Cerebellar nuclear complex (tissue), 1 donor: ENCODE measurements at regions not wholly inside any gene's neighbourhood (a gene's known extent, or its start where the extent isn't known, plus 50 kb on each side); places are given as distances from the start of the nearest gene placed in this dataset.

Experiments
- DNase-seq, 2 experiments: peaks; one replicate each; lab custom pipeline; 2025; lab: John Stamatoyannopoulos, UW

DNA sequence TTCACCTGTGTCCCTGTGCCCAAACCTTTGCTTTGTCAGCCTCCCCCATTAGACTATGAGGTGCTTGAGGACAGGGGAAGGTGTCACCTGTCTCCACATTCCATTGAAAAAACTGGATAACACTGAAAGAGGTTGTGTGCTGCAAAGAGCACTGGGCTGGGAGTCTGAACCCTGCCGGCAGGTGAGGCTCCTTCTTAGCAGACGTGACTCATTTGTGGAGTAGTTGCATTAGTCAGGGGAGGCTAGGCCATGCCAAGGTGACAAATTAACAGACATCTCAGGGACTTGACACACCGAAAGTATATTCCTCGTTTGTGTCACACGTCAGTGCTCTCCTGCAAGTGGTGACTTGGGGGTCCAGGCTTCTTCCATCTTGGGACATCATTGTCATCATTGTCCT is 95.9 kb upstream of the STX18 start:
- DNase-seq: no peak

- no peak for DNase-seq
Measured at GRCh38 chr4:4633431-4633830, 91.6 kb upstream of the STX18 start.

- DNase-seq: no peak
Measured at GRCh38 chr4:4631150-4631549, 89.3 kb upstream of the STX18 start.

DNA sequence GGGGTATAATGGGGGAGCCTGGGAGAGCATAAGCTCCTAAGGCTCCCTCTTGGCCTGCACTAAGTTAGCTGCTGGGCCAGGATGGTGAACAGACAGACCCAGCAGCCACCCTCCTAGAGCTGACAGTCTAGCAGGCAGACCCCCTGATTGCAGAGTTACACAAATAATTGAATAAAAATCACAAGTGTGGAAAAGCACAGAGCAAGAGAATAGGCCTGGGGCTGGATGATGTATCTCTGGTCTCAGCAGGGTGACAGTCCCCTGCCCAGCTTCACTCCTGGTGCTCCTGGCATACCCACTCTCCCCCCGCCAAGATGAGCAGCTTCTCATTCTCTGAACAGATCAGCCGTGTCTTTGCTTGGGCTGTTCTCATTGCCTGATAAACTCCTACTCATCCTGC is 86.1 kb upstream of the STX18 start:
- DNase-seq: no peak

- DNase-seq: no peak
Measured at GRCh38 chr4:4627111-4627510, 85.3 kb upstream of the STX18 start.

DNA sequence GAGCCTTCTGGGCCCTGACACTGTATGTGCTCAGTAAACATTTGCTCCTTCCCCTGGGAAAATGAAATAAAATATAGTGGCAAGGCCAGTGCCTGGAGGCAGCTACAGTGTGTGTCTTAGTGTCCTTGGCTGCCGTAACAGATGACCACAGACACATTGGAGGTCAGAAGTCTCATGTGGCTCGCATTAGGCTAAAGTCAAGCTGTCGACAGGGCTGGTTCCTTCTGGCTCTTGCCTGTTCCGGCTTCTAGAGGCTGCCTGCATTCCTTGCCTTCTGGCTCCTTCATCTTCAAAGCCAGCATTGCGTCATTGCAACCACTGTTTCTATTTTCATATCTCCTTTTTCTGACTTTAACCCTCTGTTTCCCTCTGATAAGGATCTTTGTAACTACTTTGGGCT is 83.6 kb upstream of the STX18 start:
- DNase-seq: no peak

- DNase-seq: no peak
Measured at GRCh38 chr4:4624276-4624897, 82.5 kb upstream of the STX18 start.

DNA sequence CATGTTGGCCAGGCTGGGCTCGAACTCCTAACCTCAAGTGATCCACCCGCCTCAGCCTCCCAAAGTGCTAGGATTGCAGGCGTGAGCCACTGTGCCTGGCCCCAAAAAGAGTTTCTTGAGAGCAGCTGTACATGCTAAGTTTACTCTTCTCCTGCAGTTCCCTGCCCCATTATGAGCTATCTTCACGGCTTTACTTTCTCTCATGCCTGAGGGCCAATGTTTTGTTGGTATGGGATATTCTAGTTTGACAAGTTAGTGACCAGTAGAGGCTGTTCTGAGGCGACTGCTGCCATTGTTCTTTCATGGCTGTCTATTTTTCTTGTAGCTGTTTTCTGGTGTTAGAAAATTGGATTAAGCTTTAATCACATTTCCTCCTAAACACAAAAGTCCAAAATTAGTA is 78.0 kb upstream of the STX18 start:
- no peak for DNase-seq

GRCh38 chr4:4618847-4619246 is 77.0 kb upstream of the STX18 start:
- peak; percentile 3 to 42 for DNase-seq

GRCh38 chr4:4614925-4615678 is 73.3 kb upstream of the STX18 start:
- DNase-seq: no peak

- DNase-seq: no peak
Measured at GRCh38 chr4:4613641-4614286, 71.9 kb upstream of the STX18 start.

GRCh38 chr4:4613126-4613465 is 71.2 kb upstream of the STX18 start:
- no peak for DNase-seq

DNA sequence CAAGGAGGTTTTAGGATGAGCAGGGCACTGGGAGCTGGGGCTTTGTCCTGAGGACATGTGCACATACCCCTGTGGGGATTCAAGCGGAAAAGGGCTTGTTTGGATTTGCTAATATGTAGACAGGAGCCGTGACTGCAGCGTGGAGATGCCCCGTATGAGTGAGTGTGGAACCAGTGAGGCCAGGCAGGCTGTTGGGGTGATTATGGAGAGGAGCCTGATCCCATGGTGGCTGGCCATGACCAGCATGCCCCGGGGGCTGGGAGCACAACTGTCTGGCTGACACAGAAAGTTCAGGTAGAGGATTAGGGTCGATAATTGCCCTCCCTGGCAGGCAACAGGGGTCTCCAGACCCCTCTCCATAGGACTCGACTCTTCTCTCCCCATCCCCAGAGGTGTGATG is 68.8 kb upstream of the STX18 start:
- DNase-seq: no peak

GRCh38 chr4:4609622-4610334 is 67.9 kb upstream of the STX18 start:
- no peak for DNase-seq

GRCh38 chr4:4608214-4608537 is 66.3 kb upstream of the STX18 start:
- DNase-seq: no peak

GRCh38 chr4:4607336-4608213 is 65.7 kb upstream of the STX18 start:
- no peak for DNase-seq

- no peak for DNase-seq
Measured at GRCh38 chr4:4606321-4606720, 64.5 kb upstream of the STX18 start.

DNA sequence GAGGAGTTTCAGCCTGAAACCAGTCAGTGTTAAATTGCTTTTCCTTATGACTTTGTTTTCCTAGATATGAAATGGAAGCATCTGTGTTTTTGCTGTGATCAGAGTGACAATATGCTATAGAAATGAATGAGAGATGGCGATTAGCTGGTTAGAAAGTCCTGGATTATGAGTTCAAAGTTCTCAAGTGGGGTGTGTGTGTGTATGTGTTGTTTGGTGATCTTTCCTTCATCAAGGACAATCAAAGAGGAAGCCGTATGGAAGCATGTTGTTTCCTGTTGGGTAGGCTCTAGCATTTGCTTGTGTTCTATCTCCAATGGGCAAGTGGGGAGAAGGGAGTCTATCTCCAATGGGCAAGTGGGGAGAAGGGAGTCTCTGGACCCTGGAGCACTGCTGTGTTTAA is 64.0 kb upstream of the STX18 start:
- DNase-seq: no peak

DNA sequence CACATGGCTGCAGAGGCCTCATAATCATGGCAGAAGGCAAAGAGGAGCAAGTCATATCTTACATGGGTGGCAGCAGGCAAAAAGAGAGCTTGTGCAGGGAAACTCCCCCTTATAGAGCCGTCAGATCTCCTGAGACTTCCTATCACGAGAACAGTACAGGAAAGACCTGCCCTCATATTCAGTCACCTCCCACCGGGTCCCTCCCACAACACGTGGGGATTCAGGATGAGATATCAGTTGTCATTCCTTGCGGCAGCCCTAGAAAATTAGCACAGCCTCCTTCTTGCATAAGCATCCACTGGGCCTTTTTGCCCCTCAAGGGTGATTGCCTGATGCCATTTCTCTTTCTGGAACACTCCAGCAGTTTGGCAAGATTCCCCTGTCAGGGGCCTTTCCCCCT is 61.7 kb upstream of the STX18 start:
- DNase-seq: no peak

DNA sequence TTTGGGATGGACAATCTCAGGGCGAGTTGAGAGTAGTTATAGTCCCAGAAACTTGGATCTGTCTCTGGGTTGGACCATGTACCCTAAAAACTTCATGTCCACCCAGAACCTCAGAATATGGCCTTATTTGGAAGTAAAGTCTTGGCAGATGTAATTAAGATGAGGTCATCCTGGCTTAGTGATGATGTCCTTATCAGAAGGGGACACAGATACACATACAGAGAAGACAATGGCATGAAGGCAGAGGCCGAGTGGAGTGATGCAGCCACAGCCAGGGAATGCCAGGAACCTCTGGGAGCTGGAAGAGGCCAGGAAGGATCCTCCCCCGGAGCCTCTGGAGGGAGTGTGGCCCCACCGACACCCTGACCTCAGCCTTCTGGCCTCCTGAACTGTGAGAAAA is 61.2 kb upstream of the STX18 start:
- DNase-seq: no peak

GRCh38 chr4:4602468-4602867 is 60.6 kb upstream of the STX18 start:
- DNase-seq: no peak

DNA sequence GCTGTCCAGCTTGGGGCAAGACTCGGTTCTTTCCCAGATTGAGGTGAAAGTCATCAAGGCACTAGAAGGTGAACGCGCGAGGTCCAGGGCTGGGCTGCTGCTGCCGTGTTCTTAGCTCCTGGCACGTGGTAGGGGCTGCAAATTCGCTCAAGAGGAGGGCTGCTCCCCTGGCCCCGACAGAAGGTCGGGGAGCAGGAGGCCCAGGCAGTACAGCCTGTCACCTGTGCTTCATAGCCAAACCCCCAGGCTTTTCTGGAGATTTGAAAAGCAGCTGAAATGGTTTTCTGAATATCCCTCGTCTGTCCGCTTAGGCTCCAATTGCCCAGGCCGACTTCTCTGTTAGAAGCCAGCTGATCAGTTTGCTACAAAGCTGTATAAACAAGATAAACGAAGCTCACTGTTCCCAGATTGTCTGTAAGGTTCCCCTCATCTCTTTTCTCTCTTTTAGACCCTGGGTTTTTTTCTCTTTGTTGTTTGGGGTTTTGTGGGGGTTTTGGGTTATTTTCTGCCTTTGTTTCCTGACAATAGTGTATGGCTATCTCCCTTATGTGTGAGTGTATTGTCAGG is 60.0 kb upstream of the STX18 start:
- no peak for DNase-seq
